ENCODE measurements at regions not wholly inside any gene's neighbourhood (a gene's known extent, or its start where the extent isn't known, plus 50 kb on each side); places are given as distances from the start of the nearest gene placed in this dataset.

- no peak for DNase-seq
Observed at GRCh38 chr18:73961804-73962203, 185.8 kb downstream of the FBXO15 start.

- no peak for DNase-seq
Observed at GRCh38 chr18:73959352-73959751, 188.3 kb downstream of the FBXO15 start.

GRCh38 chr18:73954268-73954667 is 193.4 kb downstream of the FBXO15 start:
- DNase-seq: no peak

- DNase-seq: no peak
Observed at GRCh38 chr18:73952296-73952946, 195.2 kb downstream of the FBXO15 start.

DNA sequence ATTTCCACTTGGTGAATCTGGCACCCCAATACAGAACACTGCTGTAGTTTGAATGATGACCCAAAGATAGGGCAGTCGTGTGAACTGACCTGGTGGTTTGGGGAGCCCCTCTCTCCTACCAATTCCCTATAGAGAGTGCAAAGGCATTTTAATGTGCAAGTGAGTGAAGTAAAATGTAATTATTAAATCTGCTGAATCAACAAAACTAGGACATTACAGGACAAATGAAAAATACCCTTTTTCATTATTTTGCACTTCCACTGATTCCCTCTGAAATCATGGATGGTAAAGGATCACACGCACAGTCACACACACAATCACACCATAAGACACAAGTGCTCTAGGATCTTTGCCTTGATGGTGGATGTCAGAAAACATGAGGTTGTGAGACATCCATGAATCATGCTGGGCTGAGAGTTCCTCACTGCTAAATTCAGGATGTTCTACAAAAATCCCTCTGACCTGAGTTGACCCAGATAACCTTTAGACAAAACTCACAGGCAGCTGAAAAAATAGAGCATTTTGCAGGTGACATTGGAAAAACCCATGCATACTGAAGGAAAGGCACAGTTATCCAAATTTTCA is 197.4 kb downstream of the FBXO15 start:
- no peak for DNase-seq

GRCh38 chr18:73948497-73948896 is 199.1 kb downstream of the FBXO15 start:
- DNase-seq: no peak

DNA sequence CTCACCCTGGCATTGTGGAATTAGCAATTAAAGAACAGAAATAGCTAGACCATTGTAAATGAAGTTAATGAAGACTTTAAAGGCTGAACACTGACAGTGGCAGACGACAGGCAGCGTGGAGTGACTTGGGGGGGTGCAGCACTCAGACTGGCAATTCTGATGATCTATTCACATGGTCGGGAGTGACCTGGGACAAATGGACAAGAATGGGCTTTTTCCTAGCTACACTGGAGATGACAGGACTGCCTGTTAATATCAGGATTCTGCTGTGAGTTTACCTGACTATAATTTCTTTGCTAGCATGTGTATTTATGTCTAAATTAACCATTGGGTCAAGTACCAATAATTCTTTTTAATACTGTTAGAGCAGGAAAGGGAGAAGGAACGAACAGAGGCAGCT is 199.6 kb downstream of the FBXO15 start:
- no peak for DNase-seq

GRCh38 chr18:73947180-73947921 is 200.3 kb downstream of the FBXO15 start:
- no peak for DNase-seq

- DNase-seq: no peak
Observed at GRCh38 chr18:73945130-73945792, 202.4 kb downstream of the FBXO15 start.

DNA sequence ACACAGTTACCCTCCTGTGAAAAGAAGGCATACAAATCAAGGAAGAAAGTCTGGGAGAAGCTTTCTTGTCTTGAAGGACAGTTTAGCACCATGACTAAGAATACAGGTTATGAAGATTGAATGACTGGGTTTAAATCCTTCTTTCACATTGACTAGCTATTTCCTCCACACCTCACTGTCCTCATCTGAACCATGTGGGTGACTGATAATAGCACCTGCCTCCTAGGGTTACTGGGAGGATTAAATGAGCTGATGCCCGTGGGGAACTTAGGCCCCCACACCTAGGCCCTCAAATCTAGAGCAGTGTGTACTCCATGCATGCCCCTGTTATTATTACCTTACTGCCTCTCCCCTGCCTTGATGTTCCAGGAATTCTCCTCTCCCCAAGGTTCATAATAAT is 202.9 kb downstream of the FBXO15 start:
- no peak for DNase-seq

- DNase-seq: no peak
Observed at GRCh38 chr18:73943763-73944162, 203.9 kb downstream of the FBXO15 start.

GRCh38 chr18:73942956-73943355 is 204.7 kb downstream of the FBXO15 start:
- DNase-seq: no peak

DNA sequence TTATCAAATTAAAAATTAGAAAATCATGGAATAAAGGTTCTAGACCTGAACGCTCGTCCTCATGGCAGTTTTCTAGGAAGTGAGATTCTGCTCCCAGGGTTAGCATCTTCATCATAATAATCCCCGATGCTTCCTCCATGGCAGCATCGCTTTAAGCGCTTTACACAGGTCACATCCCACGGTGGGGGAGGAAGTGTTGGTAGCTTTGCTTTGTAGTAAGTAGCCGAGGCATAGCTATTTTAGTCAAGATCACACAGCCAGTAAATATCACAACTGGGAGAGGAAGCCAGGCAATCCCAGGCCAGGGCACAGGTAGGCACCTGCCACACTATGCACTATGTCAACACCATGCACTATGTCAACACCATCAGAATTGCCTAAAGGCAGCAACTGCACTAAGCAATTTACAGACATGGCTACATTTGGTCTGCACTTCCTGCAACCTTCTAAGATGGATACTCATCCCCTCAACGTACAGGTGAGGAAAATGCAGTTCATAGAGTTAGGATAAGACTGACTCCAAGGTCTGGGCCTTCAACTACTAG is 205.5 kb downstream of the FBXO15 start:
- no peak for DNase-seq

- no peak for DNase-seq
Observed at GRCh38 chr18:73940721-73941120, 206.9 kb downstream of the FBXO15 start.

DNA sequence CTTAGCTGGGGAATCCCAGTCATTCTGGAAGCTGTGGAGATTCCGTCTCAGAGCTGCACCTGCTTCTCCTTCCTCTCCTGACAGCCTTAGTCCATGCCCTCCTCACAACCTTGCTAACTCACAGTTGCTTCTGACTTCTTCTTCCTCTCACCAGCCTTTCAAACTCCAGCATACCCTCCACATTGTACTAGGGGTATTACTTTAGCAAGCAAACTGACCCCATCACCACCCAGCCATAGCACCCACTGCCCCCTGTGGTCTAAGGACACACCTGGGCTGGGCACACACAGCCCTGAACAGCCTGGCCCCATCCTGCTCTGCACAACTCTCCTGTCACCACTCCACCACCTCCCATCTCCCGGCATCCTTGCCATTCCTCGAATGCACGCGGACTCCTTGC is 208.2 kb downstream of the FBXO15 start:
- no peak for DNase-seq

- DNase-seq: no peak
Observed at GRCh38 chr18:73933685-73934084, 213.9 kb downstream of the FBXO15 start.

DNA sequence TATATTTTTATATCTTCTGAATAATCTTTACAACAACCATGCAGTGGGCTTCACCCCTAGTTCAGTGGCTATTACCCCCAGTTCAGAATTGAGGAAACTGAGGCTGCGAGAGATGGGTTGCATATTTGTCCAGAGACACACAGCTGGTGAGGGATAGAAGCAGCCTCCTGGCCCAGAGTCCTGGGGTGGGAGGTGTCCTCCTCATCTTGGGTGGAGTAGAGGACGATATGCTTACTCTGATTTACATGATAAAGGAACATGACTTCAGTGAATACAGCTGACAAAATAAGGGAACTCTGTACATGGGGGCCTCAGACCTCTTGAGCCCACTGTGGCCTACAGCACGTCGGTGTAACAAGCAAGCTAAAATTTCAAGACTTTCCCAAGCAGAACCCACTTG is 214.7 kb downstream of the FBXO15 start:
- DNase-seq: no peak

GRCh38 chr18:73927496-73927895 is 220.1 kb downstream of the FBXO15 start:
- DNase-seq: no peak

DNA sequence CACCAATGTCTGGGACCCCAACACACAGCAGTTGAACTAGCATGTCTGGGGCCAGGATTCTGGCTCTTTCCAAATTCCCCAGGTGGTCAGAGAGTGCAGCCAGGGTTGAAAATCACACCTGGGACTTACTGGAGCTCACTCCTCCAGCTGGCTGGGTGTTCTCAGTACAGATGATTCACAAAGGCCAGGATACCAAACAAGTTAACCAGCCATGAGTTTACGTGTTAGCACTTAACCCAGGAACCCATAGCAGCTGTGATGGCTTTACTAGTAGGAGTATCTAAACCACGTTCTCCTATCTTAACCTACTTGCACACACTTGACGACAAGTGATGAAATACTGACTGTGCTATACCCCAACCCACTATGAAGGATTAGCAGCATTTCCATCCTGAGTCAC is 222.8 kb downstream of the FBXO15 start:
- no peak for DNase-seq

DNA sequence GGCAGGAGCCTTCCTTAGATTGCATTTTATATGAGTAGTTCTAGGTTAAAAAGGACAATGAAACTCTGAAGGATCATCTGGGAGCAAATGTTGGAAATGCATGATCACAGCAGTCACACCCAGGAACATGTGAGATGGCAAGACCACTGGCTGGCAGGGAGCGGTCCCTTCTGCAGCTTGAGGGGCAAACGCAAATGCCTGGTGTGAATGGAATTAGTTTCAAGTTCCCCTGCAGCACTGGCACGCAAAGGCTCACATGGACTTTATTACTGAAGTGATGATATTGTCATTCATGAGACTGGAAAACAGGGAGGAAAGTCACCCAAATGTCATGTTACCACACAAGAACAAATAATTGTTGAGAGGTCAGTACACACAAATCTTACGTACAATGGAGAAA is 223.3 kb downstream of the FBXO15 start:
- DNase-seq: no peak

GRCh38 chr18:73923866-73924265 is 223.8 kb downstream of the FBXO15 start:
- DNase-seq: no peak

GRCh38 chr18:73920033-73920432 is 227.6 kb downstream of the FBXO15 start:
- DNase-seq: no peak

DNA sequence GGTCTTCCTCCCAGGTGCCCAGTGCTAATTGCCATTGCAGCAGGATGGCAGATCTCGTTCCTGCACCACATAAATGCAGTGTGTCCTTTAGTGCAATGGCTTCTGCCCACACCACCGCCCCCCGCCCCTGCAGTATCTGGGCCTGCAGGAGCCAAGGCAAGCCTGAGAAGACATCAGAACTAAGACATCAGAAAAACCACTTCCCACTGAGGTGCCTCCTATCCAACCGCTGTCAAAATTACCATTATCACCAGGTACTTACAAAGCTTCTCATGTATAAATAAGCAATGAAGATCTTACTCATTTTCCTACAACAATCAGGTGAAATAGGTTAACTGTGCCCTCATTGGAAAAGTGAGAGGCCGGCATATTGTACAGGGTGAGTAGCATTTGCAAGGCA is 228.8 kb downstream of the FBXO15 start:
- DNase-seq: no peak

DNA sequence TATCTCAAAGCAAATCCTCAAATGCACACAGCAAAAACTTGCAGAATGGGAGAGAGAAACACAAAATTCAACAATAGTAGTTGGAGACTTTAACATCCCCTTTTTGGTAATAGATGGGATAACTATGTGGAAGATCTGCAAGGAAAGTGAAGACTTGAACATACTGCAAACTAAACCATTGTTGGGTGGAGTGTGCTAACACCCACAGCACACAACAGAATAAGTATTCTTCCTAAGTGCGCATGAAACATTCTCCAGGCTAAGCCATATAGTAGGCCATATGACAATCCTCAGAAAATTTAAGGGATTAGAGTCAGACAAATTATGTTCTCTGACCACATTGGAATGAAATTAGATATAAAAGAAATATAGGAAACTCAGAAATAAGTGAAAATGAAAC is 230.6 kb downstream of the FBXO15 start:
- no peak for DNase-seq
